COLO829 (cell line): ENCODE measurements at regions not wholly inside any gene's neighbourhood (a gene's known extent, or its start where the extent isn't known, plus 50 kb on each side); places are given as distances from the start of the nearest gene placed in this dataset.

Experiments
- DNase-seq: peaks from one replicate; pipeline ENCODE4 v3.0.0; 2012; ENCODE audit warnings: low spot score

DNA sequence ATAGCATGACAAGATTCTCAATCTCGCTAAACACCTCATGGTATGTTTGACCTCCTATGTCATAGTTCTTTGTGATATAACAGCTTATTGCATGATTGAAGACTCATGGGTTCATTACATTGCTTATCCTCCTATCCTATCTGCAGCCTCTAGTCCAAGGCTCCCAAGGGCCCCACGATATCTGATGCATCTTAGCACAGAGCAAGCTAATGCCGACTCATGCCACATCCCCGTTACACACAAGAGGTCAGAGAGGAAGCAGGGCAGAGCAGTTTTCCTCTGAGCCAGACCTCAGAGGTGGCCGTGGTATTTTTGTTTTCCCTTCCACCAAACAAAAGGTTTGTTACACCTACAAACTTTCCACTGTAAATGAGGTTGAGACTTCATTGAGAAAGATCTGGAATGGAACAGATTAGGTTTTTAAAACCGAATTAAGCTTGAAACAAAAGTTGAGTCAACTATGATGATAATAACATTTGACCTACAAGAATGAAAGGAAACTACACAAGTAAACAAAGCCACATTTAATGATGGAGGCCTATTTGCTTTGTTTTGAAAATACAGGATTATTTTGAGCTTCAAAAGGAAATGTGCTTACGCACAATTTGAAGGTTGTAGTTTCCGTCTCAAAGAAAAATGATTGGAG is 133.9 kb upstream of the MYLIP start:
- no peak for DNase-seq

GRCh38 chr6:15993716-15994228 is 135.1 kb upstream of the MYLIP start:
- DNase-seq = no peak

- no peak for DNase-seq
Measured at GRCh38 chr6:15990179-15990578, 138.7 kb upstream of the MYLIP start.

- DNase-seq = no peak
Measured at GRCh38 chr6:15989397-15989796, 139.5 kb upstream of the MYLIP start.

GRCh38 chr6:15987569-15987968 is 141.3 kb upstream of the MYLIP start:
- peak; percentile 98 for DNase-seq

GRCh38 chr6:15986027-15986629 is 142.8 kb upstream of the MYLIP start:
- no peak for DNase-seq

GRCh38 chr6:15985379-15985959 is 143.4 kb upstream of the MYLIP start:
- no peak for DNase-seq

GRCh38 chr6:15981956-15982355 is 146.9 kb upstream of the MYLIP start:
- DNase-seq = no peak

DNA sequence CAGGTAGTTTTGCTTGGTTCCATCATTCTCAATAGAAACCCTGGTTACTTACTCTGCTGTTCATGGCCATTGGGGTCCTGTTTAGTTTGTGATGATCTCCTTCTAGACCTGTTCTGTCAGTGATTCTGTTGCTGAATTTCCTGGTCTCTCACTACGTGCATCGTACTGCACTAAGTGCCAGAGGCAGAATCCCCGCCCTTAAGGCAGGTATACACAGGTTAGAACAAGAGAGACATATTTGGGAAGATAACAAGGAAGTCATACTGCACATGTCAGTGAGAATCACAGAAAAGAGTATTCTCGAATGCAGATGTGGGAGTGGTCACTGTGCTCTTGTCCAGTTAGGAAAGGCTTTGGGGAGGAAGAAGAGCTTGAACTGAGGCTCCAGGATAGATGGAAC is 148.1 kb upstream of the MYLIP start:
- no peak for DNase-seq

- no peak for DNase-seq
Measured at GRCh38 chr6:15978426-15978825, 150.5 kb upstream of the MYLIP start.

- no peak for DNase-seq
Measured at GRCh38 chr6:15977050-15977449, 151.8 kb upstream of the MYLIP start.

DNA sequence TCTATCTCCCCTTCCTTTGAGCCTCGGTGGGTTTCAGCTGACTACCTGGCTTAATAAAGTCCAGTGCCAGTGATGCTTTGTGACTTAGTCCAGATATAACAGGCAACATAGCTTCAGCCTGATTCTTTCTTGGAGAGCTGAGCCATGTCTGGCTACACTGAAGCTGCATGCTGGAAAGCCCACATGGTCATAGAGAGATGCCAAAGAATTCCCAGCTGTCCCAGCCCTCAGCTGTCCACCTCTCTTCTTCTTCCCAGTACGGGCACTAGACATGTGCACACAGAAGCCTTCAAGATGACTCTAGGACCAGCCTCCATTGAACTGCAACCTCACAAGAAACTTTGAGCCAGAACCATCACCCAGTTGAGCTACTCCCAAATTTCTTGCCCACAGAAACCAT is 154.1 kb upstream of the MYLIP start:
- no peak for DNase-seq

GRCh38 chr6:15970517-15970916 is 158.4 kb upstream of the MYLIP start:
- DNase-seq = no peak

DNA sequence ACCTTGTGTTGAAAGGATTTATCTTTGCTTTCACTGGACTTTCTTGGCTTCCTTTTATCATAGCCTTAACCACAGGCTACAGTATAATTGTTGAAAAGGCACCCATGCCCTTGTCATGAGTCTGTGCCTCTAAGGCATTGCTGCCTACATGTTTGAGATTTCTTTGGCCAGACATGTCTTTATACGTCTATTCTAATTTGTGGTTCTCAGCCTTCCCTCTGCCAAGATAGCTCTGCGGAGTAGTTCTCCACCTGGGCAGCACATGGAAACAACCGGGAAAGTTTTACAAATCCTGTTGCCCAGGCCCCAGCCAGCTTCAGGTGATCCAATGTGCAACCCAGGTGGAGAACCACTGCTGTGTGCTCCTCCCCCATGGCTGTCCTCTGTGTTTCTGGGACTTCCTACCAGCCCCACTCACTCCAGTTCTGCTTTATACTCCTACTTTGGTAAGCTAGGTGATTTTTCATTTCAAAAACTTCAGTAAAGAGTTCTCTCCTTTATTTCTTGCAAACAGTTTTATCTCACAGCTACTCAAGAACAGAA is 159.6 kb upstream of the MYLIP start:
- no peak for DNase-seq

DNA sequence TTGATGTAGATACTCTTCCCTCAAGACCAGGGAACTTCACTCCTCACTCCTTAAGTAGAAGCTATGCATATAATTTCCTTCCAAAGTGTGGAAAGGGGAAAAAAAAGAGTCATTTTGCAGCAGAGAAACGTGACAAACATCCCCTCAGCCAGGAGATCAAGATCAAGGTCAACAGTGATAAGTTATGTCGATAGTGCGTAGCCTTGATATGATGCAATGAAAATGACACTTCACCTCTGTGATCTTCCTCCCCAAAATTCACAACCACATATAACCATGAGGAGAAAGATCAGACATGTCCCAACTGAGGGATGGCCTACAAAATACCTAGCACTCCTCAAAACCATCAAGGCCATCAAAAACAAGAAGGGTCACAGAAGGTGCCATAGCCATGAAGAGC is 160.4 kb upstream of the MYLIP start:
- no peak for DNase-seq

GRCh38 chr6:15966000-15966520 is 162.8 kb upstream of the MYLIP start:
- DNase-seq = no peak

DNA sequence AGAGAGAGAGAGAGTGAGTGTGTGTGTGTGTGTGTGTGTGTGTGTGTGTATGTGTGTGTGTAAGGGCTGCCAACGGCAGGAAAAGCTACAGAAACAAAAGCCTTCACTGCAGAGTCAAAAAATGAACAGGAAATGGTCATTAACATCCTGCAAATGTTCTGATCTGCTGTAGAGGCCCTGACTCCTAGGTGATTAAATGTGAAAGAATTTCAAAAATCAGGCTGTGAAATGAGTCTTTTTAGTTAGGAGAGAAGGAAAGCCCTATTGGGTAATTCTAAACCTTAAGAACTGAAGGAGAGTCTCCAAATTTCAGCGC is 166.5 kb upstream of the MYLIP start:
- peak; percentile 54 for DNase-seq

DNA sequence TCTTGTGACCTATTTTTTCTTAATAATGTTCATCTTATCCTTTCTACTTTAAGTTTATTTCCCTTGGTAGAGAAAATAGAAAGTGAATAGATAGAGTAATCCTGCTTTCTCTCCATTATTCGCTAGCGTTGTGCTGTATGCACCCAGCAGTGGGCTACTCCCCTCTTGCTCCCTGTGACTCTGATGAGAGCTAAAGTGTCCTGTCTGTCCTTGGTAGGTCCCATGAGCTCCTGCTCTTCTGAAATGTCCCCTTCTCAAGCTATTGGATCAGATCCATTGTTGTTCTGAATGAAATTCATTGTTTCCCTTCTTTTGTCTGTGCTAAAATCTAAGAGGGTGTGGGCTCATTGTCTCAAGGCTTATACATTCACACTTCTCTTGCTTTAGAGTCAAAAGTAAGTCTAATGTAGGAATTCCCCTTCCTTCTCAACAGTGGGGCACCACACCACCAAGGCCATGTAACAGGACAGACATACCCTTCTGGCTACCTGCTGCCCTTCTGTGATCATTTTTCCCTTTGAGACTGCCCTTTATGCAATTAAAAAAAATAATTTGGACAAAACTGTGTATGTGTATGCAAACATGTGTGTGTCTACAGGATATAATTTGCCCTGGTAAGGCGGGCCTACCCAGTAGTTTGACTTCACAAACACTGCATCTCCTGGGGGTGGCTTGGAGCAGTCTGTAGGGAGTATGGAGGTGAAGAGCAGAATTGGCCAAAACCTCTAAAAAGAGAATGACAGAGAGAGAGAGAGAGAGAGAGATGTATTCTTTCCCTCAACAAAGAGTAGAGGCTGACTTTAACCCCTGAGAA is 167.0 kb upstream of the MYLIP start:
- no peak for DNase-seq

DNA sequence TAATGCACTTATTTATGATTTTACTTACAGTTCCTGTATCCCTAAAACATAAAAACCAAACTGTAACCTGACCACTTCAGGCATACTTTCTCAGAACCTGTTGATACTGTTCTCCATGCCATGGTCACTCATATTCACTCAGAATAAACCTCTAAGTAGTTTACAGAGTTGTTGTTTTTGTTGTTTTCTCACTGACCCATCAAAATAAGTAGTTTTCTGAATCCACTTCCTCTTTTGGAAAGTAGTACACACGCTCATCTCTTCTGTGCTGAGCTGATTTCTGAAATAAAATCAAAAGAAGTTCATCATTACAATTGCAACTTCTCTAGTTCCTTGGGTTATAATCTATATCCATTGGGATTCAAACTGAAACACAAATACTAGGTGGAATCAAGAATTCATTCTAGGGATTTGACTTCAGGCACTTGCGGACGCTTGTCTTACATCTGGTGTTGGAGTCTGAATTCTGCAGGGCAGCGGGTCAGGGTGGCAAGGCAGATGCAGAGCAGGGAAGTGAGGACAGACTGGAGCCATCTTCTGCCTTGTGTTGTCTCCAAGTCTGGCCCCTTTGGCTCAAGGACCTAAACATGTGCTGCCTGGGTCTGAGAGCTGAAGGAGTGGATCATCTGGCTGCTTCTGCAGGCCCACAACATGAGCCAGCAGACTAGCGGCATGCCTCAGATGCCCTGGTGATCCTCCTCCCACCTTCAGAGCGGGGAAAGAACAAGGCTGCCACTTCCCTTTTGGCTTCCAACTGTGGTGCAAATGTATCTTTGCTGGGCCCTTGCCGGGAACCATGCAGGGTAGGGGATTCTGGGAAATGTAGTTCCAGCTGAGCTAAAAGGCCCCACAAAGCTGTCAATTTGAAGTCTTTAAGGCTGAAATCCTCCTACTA is 167.9 kb upstream of the MYLIP start:
- DNase-seq = no peak

GRCh38 chr6:15957655-15958169 is 171.2 kb upstream of the MYLIP start:
- no peak for DNase-seq
